Hypothalamus (tissue), 51 donors: ENCODE measurements at regions not wholly inside any gene's neighbourhood (a gene's known extent, or its start where the extent isn't known, plus 50 kb on each side); places are given as distances from the start of the nearest gene placed in this dataset.

Source experiments
- DNase-seq, 51 donors: peaks; one replicate each; lab custom pipeline; 2025; lab: John Stamatoyannopoulos, UW

DNA sequence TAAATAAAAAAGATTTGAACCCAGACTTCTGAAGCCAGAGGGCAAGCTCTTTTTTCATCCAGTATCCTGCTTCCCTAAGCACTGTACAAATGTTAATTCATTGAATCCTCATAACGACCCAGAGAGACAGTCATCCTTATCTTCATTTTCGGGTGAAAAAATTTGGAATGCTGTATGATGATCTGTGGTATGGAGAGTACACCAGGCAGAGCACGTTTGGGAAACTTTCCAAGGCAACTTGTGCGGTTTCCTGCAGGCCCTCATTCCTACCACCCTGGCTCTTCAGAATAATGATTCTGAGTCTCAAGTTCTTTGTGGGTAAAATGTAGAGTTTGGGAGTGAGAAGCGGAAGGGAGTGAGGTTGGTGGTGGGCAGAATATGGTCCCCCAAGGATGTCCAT, 177.9 kb upstream of the CADM1 start:
- no peak for DNase-seq

DNA sequence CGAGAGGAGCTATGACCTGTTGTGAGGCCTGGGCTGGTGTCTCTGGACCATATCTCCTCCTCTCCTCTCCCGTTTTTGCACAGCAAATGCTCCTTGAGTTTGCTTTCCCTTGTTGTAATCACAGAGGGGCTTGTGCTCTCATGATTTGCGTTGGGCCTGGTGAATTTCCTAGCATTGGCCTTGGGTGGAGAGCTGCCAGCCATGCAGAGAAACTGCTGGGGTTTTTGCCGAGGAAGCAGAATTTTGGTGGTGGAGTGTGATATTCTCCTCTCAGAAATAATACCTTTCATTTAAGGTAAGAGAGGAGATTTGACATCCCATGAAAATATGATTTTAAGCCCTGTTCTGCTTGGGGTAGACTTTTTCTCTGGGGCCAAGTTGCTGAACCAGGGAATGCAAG, 175.7 kb upstream of the CADM1 start:
- no peak for DNase-seq

DNA sequence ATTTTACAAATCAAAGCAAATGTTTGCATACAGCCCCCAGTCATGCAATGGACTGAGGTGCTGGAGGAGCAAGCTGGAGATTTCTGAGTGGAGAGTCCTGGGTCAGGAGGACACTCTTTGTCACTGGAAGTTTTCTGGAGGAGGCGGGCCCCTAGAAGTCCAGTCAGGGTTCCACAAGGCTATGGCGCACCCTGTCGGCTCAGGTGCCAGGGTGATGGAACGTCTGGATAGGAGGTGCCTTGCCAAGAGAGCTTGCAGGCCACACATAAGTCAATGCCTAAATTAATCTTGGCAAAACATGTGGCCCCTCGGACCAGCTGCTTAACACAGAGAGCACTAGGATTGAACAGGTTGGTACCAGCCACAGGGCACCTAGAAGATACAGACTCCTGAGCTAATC, 174.7 kb upstream of the CADM1 start:
- DNase-seq = no peak

DNA sequence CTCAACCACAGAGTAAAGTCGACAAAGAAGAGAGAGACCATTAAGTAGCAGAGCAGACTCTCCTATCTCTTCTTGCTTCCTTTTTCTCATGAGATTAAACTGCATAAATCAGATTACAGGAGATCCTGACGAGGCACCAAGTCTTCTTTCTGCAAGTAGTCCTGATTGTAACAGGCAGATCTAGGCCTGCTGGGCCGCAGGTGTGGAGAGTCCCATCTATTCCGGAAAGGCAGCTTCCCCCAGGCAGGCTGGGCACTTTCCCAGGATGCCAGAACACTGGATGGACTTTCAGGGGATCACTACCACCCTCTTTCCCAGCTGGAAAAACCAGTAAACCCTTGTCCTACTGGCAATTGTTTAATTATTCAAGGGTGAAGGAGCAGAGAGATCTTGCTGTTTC, 173.0 kb upstream of the CADM1 start:
- no peak for DNase-seq

DNA sequence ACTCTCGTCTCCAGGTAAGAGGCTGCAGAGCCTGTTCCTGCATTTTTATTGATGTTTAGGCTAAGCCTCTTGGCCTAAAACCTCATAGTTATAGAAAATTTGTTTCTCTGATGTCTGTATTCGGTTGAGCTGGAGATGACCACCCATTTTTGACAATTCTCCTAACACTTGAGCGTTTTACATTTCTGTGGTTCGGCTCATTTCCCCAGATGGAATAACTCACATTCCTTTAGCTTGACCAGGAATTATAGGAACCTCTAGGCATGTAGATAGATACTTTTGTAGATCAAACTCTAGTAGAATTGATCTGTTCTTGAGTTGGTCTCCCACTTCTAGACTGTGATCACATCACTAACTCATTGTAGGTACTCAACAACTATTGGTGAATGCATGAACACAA, 172.6 kb upstream of the CADM1 start:
- DNase-seq = no peak

DNA sequence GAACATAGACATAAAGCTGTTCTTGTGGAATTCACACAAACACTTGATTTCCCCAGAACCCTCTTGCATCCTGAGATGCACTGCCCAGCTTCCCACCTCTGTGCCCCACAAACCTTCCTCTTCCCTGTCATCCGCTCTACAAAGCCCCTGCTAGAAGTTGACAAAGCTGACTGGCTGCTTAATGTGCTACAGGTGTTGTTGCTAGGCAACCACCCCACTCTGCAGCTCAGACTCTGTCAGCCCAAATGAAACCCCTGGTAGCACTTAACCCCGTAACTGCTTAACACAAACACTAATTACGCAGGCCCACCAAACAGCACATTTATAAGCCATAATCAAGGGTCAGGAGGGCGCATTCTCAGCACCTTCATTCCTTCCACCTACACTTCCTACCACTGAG, 172.0 kb upstream of the CADM1 start:
- peak in 4 of 51 donors; percentile 7 to 18 (median 15) for DNase-seq

DNA sequence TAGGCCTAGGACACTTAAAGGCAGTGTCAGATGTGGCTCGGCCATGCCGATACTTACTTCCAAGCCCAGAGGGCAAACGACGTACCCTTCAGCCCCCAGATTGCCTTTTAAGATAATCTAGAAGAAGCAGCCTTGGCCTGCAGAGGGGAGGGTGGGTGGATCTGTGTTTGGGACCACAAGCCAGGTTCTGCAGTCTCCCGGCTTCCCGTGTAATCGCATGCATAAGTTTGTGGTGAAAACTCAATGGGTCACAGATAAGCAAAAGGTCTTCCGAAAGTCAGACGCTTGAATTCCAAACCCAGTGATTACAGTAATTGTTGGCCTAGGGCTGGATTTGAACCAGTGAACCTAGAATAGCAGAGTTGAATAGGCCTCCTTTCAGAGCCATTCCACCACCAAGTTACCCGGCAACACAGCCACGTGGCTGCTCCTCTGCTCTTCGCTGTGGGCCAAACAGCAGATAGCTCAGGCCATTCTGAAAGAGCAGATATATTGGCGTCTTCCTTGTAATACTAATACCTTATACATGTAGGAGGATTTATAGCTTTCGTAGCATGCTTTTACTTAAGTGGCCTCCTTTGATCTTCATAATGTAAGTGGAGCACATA, 170.8 kb upstream of the CADM1 start:
- DNase-seq = no peak

DNA sequence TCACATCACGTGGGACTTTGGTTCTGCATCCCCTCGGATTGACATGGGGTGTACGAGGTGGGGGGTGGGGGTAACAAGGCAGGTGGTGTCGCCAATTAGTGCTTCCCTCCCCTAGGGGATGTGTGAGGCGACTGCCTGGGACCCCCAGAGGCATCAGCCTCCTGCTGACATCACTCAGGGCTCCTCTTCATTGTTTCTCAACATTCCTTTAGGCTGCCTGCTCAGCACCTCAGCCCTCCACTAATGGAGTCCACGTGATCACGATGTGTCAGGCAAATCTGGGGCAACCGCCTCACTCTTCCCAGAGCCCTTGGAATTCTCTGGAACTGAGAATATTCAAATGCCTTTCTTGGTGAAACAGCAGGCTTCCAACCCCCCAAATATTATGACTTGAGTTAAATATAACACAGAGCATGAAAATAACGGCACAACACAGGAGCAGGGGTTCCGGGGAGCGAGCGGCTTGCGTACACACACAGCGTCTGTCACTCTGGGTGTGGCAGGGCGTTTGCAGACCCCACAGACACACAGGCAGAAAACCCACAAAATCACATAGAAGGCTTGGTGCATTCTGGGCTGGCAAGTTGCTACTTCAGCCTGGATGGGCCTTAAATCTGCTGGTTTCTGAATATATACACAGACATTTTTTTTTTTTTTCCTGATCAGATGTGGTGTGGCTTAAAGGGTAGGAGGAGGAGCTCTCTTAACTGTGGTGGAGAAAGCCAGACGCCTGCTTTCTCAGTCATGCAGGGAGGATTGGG, 170.1 kb upstream of the CADM1 start:
- peak in 3 of 51 donors; percentile 9 to 25 (median 20) for DNase-seq

DNA sequence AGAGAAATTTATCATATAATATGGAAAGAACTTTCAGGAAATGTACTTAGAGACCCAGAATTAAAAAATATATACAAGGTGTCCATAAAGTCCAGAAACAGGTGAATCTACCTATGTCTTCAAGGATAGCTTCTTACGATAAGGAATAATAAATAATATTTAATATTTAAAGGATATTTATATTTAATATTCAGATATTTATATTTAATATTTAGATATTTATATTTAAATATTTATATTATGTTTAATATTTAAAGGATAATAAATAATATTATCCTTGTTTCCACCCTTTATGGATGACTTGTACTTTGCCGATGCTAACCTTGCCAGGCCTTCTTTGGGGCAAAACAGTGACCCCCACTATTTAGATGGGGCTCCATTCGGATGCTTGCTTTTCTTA, 169.5 kb upstream of the CADM1 start:
- no peak for DNase-seq

DNA sequence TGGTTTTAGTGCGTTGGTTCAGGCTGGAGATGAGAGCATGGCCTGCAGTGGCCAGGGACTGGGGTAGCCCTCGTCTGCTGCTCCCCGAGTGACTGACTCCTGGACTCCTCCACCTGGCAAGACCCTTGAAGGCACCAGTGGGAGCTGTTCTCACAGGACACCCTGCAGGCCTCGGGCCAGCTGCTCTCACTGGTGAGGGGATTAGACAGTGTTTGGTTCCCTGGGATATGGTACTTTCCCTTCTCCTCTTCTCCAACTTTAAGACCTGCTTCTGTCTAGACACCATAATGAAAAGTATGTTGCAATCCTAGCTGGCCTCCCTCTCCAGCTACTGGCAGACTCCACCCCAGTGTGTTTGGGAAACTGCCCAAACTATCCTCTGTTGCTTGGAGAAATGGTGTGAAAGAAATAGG, 168.8 kb upstream of the CADM1 start:
- peak in 19 of 51 donors; percentile 7 to 65 (median 34) for DNase-seq

DNA sequence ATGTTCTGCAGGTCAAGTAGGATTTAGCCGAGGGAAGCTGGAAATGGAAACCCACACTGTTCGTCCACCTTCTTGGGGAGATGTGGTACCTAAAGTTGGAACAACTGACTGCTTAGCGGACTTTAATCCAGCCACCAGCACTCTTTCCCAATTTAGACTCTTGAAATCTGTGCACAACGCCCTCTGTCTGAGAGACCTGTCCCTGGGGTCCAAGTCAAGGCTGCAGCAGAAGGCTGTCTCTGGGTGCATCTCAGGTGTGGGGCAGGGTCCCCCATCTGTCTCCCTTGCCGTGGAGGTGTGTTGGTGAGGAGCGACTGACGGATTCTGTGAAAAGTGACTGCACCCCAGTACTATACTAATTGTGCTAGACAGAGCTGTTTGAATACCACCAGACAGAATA, 168.2 kb upstream of the CADM1 start:
- DNase-seq = no peak

DNA sequence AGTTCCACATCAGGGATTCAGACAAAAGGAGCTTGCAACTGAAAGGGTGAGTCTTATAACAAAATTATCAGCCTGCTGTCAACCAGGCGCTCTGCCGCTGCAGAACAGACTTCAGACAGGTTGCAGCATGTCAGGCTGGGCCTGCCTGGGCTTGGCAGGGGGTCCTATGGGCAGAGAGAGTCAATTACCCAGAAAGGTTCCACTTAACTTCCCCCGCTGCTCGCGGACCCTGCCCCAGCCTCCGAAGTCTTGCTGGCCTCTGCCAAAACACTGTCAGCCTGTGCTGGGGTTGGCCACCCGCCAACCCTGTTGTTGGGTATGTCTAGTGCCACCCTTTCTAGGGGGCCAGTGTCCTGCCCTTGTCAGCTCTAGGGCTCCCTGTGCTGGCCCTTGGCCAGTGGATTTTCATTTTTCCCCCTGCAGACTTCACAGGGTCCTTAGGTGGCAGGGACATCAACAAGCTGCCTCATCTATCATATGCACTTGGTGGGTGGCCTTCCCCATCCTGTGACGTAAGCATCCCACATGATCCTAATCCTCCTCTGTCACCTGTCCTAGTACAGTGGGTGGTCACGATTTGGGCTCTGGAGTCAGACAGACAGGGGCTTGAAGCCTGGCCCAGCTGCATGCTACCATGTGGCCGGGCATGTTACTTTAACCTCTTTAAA, 166.5 kb upstream of the CADM1 start:
- DNase-seq = no peak

DNA sequence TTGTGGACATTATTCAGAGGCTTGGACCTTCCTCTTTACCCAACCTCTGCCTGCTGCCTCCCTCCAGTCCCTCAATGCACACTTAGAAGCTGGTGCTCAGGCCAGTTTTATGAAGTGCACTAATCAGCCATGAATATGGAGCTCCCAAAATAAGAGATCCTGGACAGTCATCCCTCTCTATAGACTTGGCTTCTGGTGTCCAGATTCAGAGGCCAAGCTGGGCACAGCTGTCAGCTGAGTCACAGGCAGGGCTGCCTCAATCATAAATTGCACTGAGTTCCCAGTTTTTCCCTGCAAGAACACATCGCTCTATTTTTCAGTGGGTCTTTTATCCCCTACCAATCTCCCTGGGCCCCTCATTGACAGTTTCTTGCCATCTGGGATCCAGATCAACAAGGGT, 161.7 kb upstream of the CADM1 start:
- no peak for DNase-seq

DNA sequence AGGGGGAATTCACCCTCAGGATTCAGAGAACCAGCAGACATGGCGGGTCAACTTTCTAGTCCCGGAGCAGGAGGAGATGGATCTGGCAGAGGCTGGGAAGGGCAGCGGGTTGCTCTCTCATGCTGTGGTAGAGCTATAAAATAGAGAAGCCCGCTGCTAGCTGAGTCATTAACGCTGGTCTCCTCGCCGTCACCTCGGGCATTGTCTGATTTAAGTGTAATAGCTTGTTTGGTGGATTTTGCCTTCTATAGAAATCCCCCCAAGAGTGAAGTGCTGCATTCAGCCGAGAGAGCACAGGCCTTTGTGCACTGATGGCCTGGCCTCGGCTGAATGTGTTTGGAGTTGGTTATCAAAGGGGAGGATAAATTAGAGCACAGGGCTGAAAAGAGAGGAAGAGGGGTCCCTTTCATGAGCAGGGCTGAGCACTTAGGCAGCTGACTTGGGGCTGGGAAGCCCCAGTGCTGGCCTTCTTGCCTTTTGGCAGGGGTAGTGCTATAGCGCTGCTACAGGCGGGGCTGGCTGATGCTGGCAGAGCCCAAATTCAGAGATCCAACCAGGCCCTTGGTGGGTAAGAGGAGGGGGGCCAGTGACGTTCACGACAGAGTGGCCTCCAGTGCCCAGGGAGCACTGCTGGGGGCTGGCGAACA, 161.1 kb upstream of the CADM1 start:
- peak in 23 of 51 donors; percentile 8 to 66 (median 32) for DNase-seq

DNA sequence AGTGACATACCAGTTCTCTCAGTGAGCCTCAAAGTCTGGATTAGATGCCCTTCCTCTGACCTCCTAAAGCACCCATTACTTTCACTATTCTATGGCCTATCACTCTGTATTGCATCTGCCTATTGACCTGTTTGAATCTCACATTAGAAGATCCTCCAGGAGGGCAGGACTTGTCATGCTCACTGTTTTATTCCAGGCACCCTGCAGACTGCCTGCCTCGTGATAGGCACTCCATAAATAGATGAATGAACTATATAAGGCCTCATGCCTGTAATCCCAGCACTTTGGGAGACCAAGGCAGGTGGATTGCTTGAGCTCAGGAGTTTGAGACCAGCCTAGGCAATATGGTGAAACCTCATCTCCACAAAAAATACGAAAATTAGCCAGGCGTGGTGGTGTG, 160.1 kb upstream of the CADM1 start:
- DNase-seq = no peak

DNA sequence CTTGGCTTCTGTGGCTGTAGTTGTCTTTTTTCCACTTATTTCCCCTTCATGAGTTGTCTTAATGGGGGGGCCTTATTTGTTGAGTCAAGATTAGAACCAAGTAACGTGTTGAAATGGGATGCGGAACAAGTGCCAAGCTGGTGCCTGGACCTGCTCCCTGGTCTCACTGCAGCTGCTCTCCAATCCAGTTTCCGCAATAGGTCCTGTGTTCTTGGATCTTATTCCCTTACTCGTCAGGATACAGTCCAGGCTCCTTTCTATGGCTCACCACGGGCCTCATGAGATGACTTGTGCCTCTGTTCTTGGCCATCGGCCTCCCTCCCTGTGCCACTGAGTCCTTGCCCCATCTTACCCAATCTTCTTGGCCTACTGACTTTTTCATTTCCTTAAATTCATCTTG, 159.6 kb upstream of the CADM1 start:
- peak in 5 of 51 donors; percentile 14 to 26 (median 22) for DNase-seq

DNA sequence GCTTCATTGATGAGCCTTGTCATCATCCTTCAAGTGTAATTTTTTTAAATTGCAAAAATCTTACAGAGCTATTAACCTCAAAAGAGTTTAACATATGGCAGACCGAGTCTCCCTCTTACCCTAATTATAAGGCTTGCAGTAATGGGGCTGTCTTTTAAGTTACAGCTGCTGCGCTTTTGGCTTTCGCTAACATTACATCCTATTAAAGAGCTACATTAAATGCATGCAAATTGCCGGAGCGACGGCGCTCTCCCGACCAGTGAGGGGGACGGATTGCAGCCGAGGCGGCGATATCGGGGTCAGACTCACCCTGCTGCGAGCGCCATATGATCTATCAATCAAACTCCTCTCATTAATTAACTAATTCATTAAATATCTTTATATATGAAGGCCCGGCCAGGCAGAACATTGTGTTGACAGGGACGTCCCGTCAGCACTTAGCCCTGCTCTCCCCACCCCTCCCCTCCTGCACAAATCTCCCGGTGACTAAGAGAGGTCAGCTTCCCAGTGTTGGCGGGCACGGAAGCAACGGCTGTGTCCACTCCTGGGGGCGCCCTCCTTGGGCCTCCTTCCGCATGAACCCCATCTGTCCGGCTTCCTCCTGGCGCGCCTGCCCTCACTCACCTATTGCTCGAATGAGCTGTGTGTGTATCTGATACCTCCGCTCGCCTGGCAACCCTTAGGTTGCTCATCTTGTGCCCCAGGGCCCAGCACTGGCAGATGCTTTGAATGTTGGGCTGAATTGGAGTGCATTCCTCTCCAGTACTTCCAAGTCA, 156.0 kb upstream of the CADM1 start:
- no peak for DNase-seq

DNA sequence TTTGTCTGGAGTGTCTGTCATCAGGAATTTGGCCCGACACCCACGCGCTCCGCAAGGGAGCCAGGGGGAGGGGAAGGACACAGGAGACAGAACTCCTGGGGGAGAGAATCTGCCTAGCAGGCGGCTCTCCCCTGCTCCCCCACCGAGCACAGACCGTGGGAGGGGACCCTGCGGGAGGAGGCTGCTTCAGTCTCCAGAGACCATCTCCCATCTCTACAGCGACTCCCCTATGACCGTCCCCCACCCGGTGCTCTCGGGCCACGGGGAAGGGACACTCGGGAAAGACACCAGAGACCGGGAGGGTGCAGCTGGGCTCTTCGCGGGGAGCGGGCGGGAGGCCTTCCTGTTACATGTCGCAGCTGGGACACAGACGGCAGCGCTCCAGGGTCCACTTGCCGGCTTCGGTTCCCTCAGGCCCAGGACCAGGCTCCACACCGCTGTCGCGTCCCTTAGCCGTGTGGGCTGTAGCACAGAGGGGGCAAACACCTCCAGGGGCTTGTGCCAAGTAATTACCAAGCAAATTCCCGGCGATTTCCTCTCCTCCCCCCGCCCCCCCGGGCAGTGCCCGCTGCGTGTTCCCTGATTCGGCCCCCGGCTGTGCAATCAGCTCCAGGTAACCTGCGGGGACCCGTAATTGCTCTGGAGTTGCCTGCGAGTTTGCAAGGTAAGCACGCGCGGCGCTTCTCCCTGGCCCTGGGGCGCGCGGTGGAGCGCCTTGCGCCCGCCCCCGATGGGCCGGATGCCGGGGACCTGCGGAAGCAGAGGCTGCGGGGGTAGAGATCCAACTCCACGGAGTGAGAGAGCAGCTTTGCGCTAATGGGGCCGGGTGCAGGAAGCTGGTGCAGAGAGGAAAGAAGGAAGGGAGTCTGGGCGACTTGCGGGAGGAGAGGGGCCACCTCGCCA, 155.1 kb upstream of the CADM1 start:
- peak in 12 of 51 donors; percentile 15 to 52 (median 32) for DNase-seq

DNA sequence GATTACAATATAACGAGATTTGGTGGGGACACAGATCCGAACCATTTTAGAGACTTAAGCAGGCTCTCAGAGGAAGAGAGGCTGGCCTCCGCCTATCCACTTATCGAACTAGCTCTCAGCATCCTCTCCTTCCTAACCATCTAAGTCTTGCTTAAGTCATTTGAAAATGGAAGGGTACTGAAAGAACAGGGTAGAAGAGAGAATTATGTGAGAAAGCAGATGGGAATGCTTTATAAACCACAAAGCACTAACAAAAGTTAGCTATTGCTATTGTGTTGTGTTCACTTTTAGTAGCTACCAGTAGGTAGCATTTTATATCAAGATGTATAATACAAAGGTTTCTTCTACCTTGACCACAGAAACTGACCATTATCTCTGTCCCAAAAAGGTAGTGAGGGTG, 153.4 kb upstream of the CADM1 start:
- no peak for DNase-seq

DNA sequence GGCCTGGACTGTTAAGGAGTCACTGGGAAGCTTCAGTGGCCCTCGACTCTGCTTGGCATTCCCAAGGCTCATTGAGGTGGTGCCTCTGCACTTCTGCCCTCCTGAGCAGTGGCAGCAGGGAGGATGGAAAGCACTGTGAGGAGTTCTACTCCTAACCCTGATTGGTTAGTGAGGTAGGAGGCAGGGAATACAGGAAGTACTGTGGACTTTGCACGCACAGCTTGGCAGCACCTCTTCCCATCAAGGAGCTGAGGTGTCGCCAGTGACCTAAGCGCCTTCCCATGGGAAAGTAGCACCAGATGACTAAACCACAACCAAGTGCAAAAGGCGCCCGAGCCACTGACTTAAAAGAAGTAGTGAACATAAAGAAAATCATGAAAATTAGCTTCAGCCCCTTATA, 152.5 kb upstream of the CADM1 start:
- no peak for DNase-seq
